ENCODE measurements at regions not wholly inside any gene's neighbourhood (a gene's known extent, or its start where the extent isn't known, plus 50 kb on each side); places are given as distances from the start of the nearest gene placed in this dataset.

GRCh38 chr2:167776359-167776758 is 471.0 kb downstream of the STK39 start:
- Mint-ChIP-seq H3K9me3 (no peaks in the 10 kb centered on the region), H3K4me3 (no peak overlapping the region), H3K4me1 (no peaks in the 10 kb centered on the region), H3K36me3 (ENCODE audit: low read depth) (no peaks in the 10 kb centered on the region), H3K27ac (no peak overlapping the region), H3K27me3 (no peaks in the 10 kb centered on the region)
- ChIA-PET CTCF (no interaction called here), POLR2A (no interaction called here)
- DNase-seq: no peak

DNA sequence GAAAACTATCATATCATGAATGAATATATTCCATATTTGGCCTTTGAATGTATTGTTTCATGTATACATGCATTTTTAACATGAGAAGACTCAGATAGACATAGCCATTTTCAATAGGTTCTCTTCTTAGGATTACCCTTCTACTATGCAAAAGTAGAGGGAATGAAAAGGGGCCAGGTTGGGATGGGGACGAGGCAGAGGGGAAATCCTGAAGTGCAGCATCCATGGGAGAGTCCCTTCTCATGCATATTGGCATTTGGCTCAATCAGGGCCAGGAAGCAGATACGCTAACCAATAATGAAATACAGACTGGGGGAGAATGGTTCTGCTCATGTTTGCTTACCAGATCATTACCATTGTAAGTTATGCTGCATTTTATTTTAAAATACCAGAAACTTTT is 475.8 kb downstream of the STK39 start:
- Mint-ChIP-seq H3K27ac (no peak overlapping the region), H3K4me1 (no peaks in the 10 kb centered on the region), H3K27me3 (no peaks in the 10 kb centered on the region), H3K36me3 (ENCODE audit: low read depth) (no peaks in the 10 kb centered on the region), H3K4me3 (no peak overlapping the region), H3K9me3 (no peaks in the 10 kb centered on the region)
- ChIA-PET CTCF (no interaction called here), POLR2A (no interaction called here)
- no peak for DNase-seq

DNA sequence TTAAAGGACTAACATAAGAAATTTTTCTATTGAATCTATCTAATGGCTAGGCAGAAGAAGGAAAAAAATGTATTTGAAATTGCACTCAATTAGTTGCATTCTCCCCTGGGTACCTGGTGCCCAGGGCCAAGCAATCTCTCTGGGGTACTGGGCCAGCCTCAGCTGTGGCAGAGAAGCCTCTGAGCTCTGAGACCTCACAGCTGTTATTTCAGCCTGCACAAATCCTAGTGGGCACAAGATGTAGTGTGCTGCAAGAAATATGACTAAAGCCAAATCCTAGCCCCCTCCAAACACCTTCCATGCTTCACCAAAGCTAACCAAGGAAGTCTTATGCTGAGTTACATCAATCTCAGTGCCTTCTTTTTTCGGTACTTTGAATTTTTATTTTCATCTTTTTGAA is 478.4 kb downstream of the STK39 start:
- H3K36me3 Mint-ChIP-seq (ENCODE audit: low read depth): no peaks in the 10 kb centered on the region
- no peak overlapping the region for H3K27ac Mint-ChIP-seq
- no peaks in the 10 kb centered on the region for H3K9me3 Mint-ChIP-seq
- ChIA-PET POLR2A (no interaction called here), CTCF (no interaction called here)
- H3K4me1 Mint-ChIP-seq: no peaks in the 10 kb centered on the region
- H3K4me3 Mint-ChIP-seq: no peak overlapping the region
- DNase-seq: no peak
- no peaks in the 10 kb centered on the region for H3K27me3 Mint-ChIP-seq

DNA sequence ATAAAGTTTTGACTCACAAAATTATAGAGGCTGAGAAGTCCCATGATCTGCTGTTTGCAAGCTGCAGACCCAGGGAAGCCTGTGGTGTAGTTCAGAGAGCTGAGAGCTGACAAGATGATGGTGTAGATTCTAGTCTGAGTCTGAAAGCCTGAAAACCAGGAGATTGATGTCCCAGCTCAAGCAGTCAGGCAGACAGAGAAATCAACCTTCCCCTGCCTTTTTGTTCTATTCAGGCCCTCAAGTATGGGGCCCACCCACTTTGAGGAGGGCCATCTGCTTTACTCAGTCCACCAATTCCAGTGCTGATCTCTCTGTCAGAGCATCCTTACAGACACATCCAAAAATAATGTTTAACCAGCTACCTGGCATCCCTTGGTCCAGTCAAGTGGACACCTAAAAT is 479.6 kb downstream of the STK39 start:
- ChIA-PET POLR2A (no interaction called here), CTCF (no interaction called here)
- Mint-ChIP-seq H3K36me3 (ENCODE audit: low read depth) (no peaks in the 10 kb centered on the region), H3K27ac (no peak overlapping the region), H3K4me1 (no peaks in the 10 kb centered on the region), H3K4me3 (no peak overlapping the region), H3K27me3 (no peaks in the 10 kb centered on the region), H3K9me3 (no peaks in the 10 kb centered on the region)
- DNase-seq: no peak

GRCh38 chr2:167764772-167765341 is 482.5 kb downstream of the STK39 start:
- Mint-ChIP-seq H3K4me1 (no peaks in the 10 kb centered on the region), H3K36me3 (ENCODE audit: low read depth) (no peaks in the 10 kb centered on the region), H3K27me3 (no peaks in the 10 kb centered on the region), H3K9me3 (no peaks in the 10 kb centered on the region), H3K4me3 (no peak overlapping the region), H3K27ac (no peak overlapping the region)
- POLR2A ChIA-PET: no interaction called here
- no peak for DNase-seq
- CTCF ChIA-PET: no interaction called here

DNA sequence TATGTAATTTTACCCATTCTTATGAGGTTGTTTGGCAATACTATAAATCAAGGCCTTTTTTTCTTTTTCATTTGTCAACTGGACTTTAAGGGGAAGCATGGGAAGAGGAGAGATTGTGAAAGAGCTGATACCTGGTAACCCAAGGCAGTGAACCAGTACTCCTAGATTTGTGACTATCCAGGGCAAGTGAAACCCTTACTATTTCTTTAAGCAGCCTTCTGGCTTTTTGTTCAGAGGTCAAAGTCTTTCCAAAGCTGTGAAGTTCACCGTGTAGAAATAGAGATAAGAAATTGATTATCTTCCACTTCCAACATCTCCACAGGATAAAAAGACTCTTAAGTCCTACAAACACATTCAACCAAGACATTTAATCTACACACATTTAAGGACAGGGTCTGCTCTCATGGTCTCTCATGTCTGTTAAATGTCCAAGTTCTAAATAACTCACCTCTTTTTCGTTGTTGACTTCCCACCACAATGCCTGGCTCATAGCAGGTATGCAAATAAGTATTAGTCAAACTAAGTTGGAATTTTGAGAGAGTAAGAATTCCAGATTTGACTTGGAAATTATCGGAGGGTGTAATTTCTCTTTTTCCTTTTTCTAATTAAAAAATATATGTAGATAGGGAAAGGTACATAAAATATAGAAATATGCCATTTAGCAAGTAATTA is 485.8 kb downstream of the STK39 start:
- Mint-ChIP-seq H3K9me3 (no peaks in the 10 kb centered on the region), H3K27ac (no peak overlapping the region), H3K36me3 (ENCODE audit: low read depth) (no peaks in the 10 kb centered on the region), H3K4me3 (no peak overlapping the region), H3K4me1 (no peaks in the 10 kb centered on the region), H3K27me3 (peaks cover 4% of the 10 kb centered on the region)
- no peak for DNase-seq
- POLR2A ChIA-PET: no interaction called here
- CTCF ChIA-PET: no interaction called here

- CTCF ChIA-PET: no interaction called here
- no peak overlapping the region for H3K4me3 Mint-ChIP-seq
- no peak overlapping the region for H3K27ac Mint-ChIP-seq
- H3K36me3 Mint-ChIP-seq (ENCODE audit: low read depth): no peaks in the 10 kb centered on the region
- POLR2A ChIA-PET: no interaction called here
- peaks cover 4% of the 10 kb centered on the region for H3K27me3 Mint-ChIP-seq
- H3K9me3 Mint-ChIP-seq: no peaks in the 10 kb centered on the region
- DNase-seq: no peak
- H3K4me1 Mint-ChIP-seq: no peaks in the 10 kb centered on the region
These were observed 487.9 kb downstream of the STK39 start for GRCh38 chr2:167759531-167759930.

GRCh38 chr2:167758292-167758691 is 489.1 kb downstream of the STK39 start:
- no peak for DNase-seq
- Mint-ChIP-seq H3K36me3 (ENCODE audit: low read depth) (no peaks in the 10 kb centered on the region), H3K27ac (no peak overlapping the region), H3K9me3 (no peaks in the 10 kb centered on the region), H3K4me3 (no peak overlapping the region), H3K27me3 (peaks cover 4% of the 10 kb centered on the region), H3K4me1 (no peaks in the 10 kb centered on the region)
- CTCF ChIA-PET: no interaction called here
- POLR2A ChIA-PET: no interaction called here

GRCh38 chr2:167756446-167756845 is 490.9 kb downstream of the STK39 start:
- Mint-ChIP-seq H3K4me3 (no peak overlapping the region), H3K27ac (no peak overlapping the region), H3K36me3 (ENCODE audit: low read depth) (no peaks in the 10 kb centered on the region), H3K9me3 (no peaks in the 10 kb centered on the region), H3K27me3 (peaks cover 4% of the 10 kb centered on the region), H3K4me1 (no peaks in the 10 kb centered on the region)
- CTCF ChIA-PET: no interaction called here
- DNase-seq: no peak
- POLR2A ChIA-PET: no interaction called here

DNA sequence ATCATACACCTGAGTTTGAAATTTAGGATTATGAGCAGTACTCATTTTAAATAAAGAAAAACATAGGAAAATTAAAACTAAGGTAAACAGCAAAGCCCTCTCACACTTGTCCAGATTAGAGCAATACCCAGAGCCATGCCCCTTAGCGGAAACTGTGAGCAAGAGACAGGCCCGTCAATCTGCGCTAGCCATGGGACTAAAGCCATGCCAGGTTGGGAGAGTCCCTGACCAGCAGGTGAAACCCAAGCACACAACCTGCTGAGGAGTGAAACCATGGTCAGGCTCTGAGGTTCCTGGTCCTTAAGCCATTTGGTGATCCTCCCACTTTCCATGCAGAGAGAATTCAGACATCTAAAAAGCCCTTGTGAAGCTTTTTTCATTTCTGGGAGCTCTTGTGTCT is 494.3 kb downstream of the STK39 start:
- POLR2A ChIA-PET: no interaction called here
- no peak overlapping the region for H3K4me3 Mint-ChIP-seq
- no peak for DNase-seq
- CTCF ChIA-PET: no interaction called here
- no peak overlapping the region for H3K27ac Mint-ChIP-seq
- H3K36me3 Mint-ChIP-seq (ENCODE audit: low read depth): no peaks in the 10 kb centered on the region
- H3K4me1 Mint-ChIP-seq: no peaks in the 10 kb centered on the region
- no peaks in the 10 kb centered on the region for H3K9me3 Mint-ChIP-seq
- H3K27me3 Mint-ChIP-seq: no peaks in the 10 kb centered on the region

DNA sequence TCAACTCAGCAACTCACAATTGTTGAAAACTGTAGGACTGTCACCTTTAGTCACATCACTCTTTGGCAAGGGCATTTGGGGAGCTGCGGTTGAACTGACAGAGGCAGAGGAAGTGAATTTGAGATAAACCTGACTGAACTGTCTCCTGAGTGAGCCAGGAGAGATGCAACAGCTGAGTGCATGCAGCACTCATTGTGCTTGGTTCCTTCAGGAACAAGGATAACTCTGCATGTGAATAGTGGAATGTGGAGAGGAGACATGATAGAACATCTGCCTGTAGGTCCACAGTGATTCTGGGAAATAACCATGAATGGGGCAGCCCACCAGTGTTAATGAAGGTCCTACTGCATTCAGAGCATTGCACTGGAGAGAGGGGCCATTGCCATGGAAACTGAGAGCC is 494.7 kb downstream of the STK39 start:
- ChIA-PET POLR2A (no interaction called here), CTCF (no interaction called here)
- H3K27me3 Mint-ChIP-seq: no peaks in the 10 kb centered on the region

GRCh38 chr2:167750675-167751074 is 496.7 kb downstream of the STK39 start:
- CTCF ChIA-PET: no interaction called here
- Mint-ChIP-seq H3K4me3 (no peak overlapping the region), H3K4me1 (no peaks in the 10 kb centered on the region), H3K27me3 (no peaks in the 10 kb centered on the region), H3K9me3 (no peaks in the 10 kb centered on the region), H3K27ac (no peak overlapping the region), H3K36me3 (ENCODE audit: low read depth) (no peaks in the 10 kb centered on the region)
- no peak for DNase-seq
- POLR2A ChIA-PET: no interaction called here

More for the DNA sequence above, 494.7 kb downstream of the STK39 start:
- H3K9me3 Mint-ChIP-seq: no peaks in the 10 kb centered on the region
- H3K4me3 Mint-ChIP-seq: no peak overlapping the region
- DNase-seq: no peak
- H3K27ac Mint-ChIP-seq: no peak overlapping the region
- H3K4me1 Mint-ChIP-seq: no peaks in the 10 kb centered on the region
- H3K36me3 Mint-ChIP-seq (ENCODE audit: low read depth): no peaks in the 10 kb centered on the region

GRCh38 chr2:167749660-167750059 is 497.7 kb downstream of the STK39 start:
- DNase-seq: no peak
- H3K36me3 Mint-ChIP-seq (ENCODE audit: low read depth): no peaks in the 10 kb centered on the region
- POLR2A ChIA-PET: no interaction called here

GRCh38 chr2:167749016-167749415 is 498.4 kb downstream of the STK39 start:
- H3K27me3 Mint-ChIP-seq: no peaks in the 10 kb centered on the region
- no peak overlapping the region for H3K4me3 Mint-ChIP-seq
- no peak for DNase-seq
- no peak overlapping the region for H3K27ac Mint-ChIP-seq
- no peaks in the 10 kb centered on the region for H3K9me3 Mint-ChIP-seq
- no peaks in the 10 kb centered on the region for H3K4me1 Mint-ChIP-seq
- H3K36me3 Mint-ChIP-seq (ENCODE audit: low read depth): no peaks in the 10 kb centered on the region
- CTCF ChIA-PET: no interaction called here
- POLR2A ChIA-PET: no interaction called here

More at GRCh38 chr2:167749660-167750059, 497.7 kb downstream of the STK39 start:
- CTCF ChIA-PET: no interaction called here
- no peak overlapping the region for H3K4me3 Mint-ChIP-seq
- no peaks in the 10 kb centered on the region for H3K27me3 Mint-ChIP-seq
- H3K27ac Mint-ChIP-seq: no peak overlapping the region
- H3K9me3 Mint-ChIP-seq: no peaks in the 10 kb centered on the region
- no peaks in the 10 kb centered on the region for H3K4me1 Mint-ChIP-seq
